B cell (primary cell): ENCODE measurements at regions not wholly inside any gene's neighbourhood (a gene's known extent, or its start where the extent isn't known, plus 50 kb on each side); places are given as distances from the start of the nearest gene placed in this dataset.

Source experiments
- ATAC-seq: fragments of 200-7000 bp; cut with Tn5 transposase; one replicate; pipeline ENCODE4 v1.10.0; 2021; ENCODE audit warnings: low read depth, mild to moderate bottlenecking, moderate number of reproducible peaks, moderate library complexity
- CTCF ChIA-PET: fragments of 350-600 bp; sonication (Branson Sonifier 250); formaldehyde crosslinking; loops from one replicate; lab custom pipeline; 2021; ENCODE audit warnings: antibody characterized with exemption, inconsistent platforms; lab: Charles Lee
- POLR2A ChIA-PET: fragments of 350-600 bp; sonication (Branson Sonifier 250); formaldehyde crosslinking; loops from one replicate; lab custom pipeline; 2021; ENCODE audit warnings: antibody characterized with exemption; lab: Charles Lee
- DNase-seq: peaks from one replicate; pipeline ENCODE4 v3.0.0; 2013
- H2AFZ ChIP-seq: 2 replicates; pipeline ENCODE4 v1.6.1; 2012; ENCODE audit warnings: mild to moderate bottlenecking, low read depth, low read length; ENCODE audit not compliant: insufficient read depth, poor library complexity, severe bottlenecking
- H3K27ac ChIP-seq, 2 donors: 1 replicate in 1 of 2; 2 replicates in 1 of 2; pipeline ENCODE4 v1.5.1; 2012 to 2013; ENCODE audit warnings: low read length in 2 of 2, mild to moderate bottlenecking in 2 of 2, moderate library complexity in 1 of 2
- H3K27me3 ChIP-seq, 4 experiments: fragments of 200-600 bp in 1 of 4; sonication (generic) in 1 of 4; replicated peaks in 1 of 4; 1 replicate in 2 of 4; 2 replicates in 2 of 4; pipeline versions ENCODE4 v1.6.1 to v1.7.0; 2013 to 2016; ENCODE audit warnings: low read length in 3 of 4, mild to moderate bottlenecking in 2 of 4, mixed read lengths in 1 of 4, moderate library complexity in 1 of 4; ENCODE audit not compliant: insufficient read depth in 4 of 4, control insufficient read depth in 3 of 4; ENCODE audit errors: control extremely low read depth in 1 of 4
- H3K36me3 ChIP-seq, 2 experiments: replicated peaks in 1 of 2; 1 replicate in 1 of 2; 2 replicates in 1 of 2; pipeline versions ENCODE4 v1.6.1 to v1.7.1; 2013; ENCODE audit warnings: low read length in 1 of 2; ENCODE audit not compliant: insufficient read depth in 2 of 2, control insufficient read depth in 1 of 2; ENCODE audit errors: control extremely low read depth in 1 of 2, extremely low read depth in 1 of 2
- H3K4me1 ChIP-seq, 2 donors: fragments of 200-600 bp in 1 of 2; sonication (generic) in 1 of 2; 1 replicate in 1 of 2; 2 replicates in 1 of 2; pipeline versions ENCODE4 v1.5.1 to v1.6.1; 2013 to 2017; ENCODE audit warnings: low read length in 2 of 2; ENCODE audit not compliant: control insufficient read depth in 2 of 2, insufficient read depth in 2 of 2
- H3K4me2 ChIP-seq: replicated peaks from 2 replicates; pipeline ENCODE3; 2012; ENCODE audit warnings: mild to moderate bottlenecking, low read depth, low read length; ENCODE audit not compliant: poor library complexity, severe bottlenecking
- H3K4me3 ChIP-seq, 5 experiments: fragments of 200-600 bp in 1 of 5; sonication (generic) in 1 of 5; 1 replicate in 3 of 5; 2 replicates in 2 of 5; pipeline versions ENCODE4 v1.5.1 to v1.7.0; 2011 to 2016; ENCODE audit warnings: low read length in 4 of 5, mild to moderate bottlenecking in 4 of 5, low read depth in 2 of 5, control low read depth in 1 of 5, moderate library complexity in 1 of 5; ENCODE audit not compliant: insufficient read depth in 1 of 5; ENCODE audit errors: control extremely low read depth in 1 of 5, extremely low read depth in 1 of 5
- H3K79me2 ChIP-seq: fragments of 200-600 bp; sonication (generic); one replicate; pipeline ENCODE4 v1.6.0; 2016; ENCODE audit warnings: low read length; ENCODE audit not compliant: control insufficient read depth, insufficient read depth
- H3K9ac ChIP-seq: fragments of 200-600 bp; sonication (generic); 2 replicates; pipeline ENCODE4 v1.6.1; 2017; ENCODE audit warnings: mild to moderate bottlenecking, low read length, moderate library complexity
- H3K9me3 ChIP-seq, 3 donors: one replicate each; pipeline versions ENCODE4 v1.6.1 to v1.7.1; 2013; ENCODE audit warnings: low read length in 2 of 3; ENCODE audit not compliant: control insufficient read depth in 2 of 3, insufficient read depth in 1 of 3; ENCODE audit errors: control extremely low read depth in 1 of 3
- H4K20me1 ChIP-seq: 2 replicates; pipeline ENCODE4 v1.6.0; 2012; ENCODE audit warnings: mild to moderate bottlenecking, low read length; ENCODE audit not compliant: insufficient read depth, control insufficient read depth, poor library complexity, severe bottlenecking
- H3K27ac Mint-ChIP-seq: one replicate; pipeline ENCODE4 v1.8.0; 2021; ENCODE audit warnings: mixed read lengths
- H3K27me3 Mint-ChIP-seq: one replicate; pipeline ENCODE4 v1.8.0; 2021; ENCODE audit warnings: mixed read lengths
- H3K4me1 Mint-ChIP-seq: one replicate; pipeline ENCODE4 v1.8.0; 2021; ENCODE audit warnings: mixed read lengths
- H3K4me3 Mint-ChIP-seq: one replicate; pipeline ENCODE4 v1.8.0; 2021; ENCODE audit warnings: mixed read lengths
- H3K9me3 Mint-ChIP-seq: one replicate; pipeline ENCODE4 v1.8.0; 2022; ENCODE audit warnings: mixed read lengths; ENCODE audit not compliant: insufficient read depth
- EZH2 ChIP-seq: IDR thresholded peaks from 2 replicates; pipeline ENCODE4 v1.6.1; 2012; ENCODE audit warnings: borderline replicate concordance, low read depth, mild to moderate bottlenecking, moderate library complexity, low read length; ENCODE audit not compliant: insufficient read depth, poor library complexity, severe bottlenecking
- WGBS: methylation state at CpG from one replicate; pipeline ENCODE4 v1.1.5; 2013; ENCODE audit warnings: missing lambda C conversion rate; ENCODE audit not compliant: insufficient coverage; 5-methylcytosine and 5-hydroxymethylcytosine counted together
- intact Hi-C: fragments of 100-400 bp; cut with micrococcal nuclease; formaldehyde crosslinking; loops from one replicate; pipeline ENCODE4 v1.10.0; 2022
- TF ChIP-seq, protein P1 (sequence below): fragments of 200-600 bp; IDR thresholded peaks from one replicate; pipeline ENCODE4 v1.8.0; 2022; ENCODE audit warnings: antibody characterized with exemption, mild to moderate bottlenecking

DNA sequence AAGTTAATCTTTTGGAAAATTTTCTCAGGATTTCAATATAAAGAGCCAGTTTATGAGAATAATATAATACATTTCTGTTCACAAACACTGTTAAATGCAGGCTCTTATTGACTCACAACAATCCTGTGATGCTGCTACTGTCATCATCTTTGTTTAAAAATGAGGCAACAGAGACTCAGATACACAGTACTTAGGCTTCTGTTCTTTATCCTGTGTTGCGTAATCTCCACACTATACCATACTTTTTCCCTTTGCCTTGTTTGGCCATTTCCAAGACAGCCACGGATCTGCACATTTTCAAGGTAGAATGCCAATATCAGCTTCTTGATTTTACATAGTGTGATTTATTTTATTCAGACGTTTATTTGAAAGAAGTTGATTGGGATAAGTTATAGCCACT, 699.0 kb upstream of the CITED2 start:
- H3K4me2 ChIP-seq: no peak overlapping the region
- WGBS: no CpG with 5 or more reads among the region's 3 CpGs
- no peak for ATAC-seq
- H3K4me3 ChIP-seq: no peak overlapping the region
- H2AFZ ChIP-seq: no peak overlapping the region
- no peaks in the 10 kb centered on the region for H3K27me3 Mint-ChIP-seq
- POLR2A ChIA-PET: no interaction called here
- no peak overlapping the region for H3K9ac ChIP-seq
- no peak overlapping the region for H3K4me3 Mint-ChIP-seq
- H3K9me3 ChIP-seq: no peaks in the 10 kb centered on the region
- no peaks in the 10 kb centered on the region for H3K4me1 Mint-ChIP-seq
- intact Hi-C loops: no loop called here
- H3K27ac Mint-ChIP-seq: no peak overlapping the region
- no peak for TF ChIP-seq EZH2
- TF ChIP-seq, protein P1, sequence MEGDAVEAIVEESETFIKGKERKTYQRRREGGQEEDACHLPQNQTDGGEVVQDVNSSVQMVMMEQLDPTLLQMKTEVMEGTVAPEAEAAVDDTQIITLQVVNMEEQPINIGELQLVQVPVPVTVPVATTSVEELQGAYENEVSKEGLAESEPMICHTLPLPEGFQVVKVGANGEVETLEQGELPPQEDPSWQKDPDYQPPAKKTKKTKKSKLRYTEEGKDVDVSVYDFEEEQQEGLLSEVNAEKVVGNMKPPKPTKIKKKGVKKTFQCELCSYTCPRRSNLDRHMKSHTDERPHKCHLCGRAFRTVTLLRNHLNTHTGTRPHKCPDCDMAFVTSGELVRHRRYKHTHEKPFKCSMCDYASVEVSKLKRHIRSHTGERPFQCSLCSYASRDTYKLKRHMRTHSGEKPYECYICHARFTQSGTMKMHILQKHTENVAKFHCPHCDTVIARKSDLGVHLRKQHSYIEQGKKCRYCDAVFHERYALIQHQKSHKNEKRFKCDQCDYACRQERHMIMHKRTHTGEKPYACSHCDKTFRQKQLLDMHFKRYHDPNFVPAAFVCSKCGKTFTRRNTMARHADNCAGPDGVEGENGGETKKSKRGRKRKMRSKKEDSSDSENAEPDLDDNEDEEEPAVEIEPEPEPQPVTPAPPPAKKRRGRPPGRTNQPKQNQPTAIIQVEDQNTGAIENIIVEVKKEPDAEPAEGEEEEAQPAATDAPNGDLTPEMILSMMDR: no peak
- H3K79me2 ChIP-seq: no peaks in the 10 kb centered on the region
- CTCF ChIA-PET: no interaction called here
- H3K36me3 ChIP-seq: no peaks in the 10 kb centered on the region
- H3K27ac ChIP-seq: no peak overlapping the region
- DNase-seq: no peak
- H3K9me3 Mint-ChIP-seq: no peaks in the 10 kb centered on the region
- H3K4me1 ChIP-seq: no peaks in the 10 kb centered on the region
- no peaks in the 10 kb centered on the region for H4K20me1 ChIP-seq
- no peaks in the 10 kb centered on the region for H3K27me3 ChIP-seq

DNA sequence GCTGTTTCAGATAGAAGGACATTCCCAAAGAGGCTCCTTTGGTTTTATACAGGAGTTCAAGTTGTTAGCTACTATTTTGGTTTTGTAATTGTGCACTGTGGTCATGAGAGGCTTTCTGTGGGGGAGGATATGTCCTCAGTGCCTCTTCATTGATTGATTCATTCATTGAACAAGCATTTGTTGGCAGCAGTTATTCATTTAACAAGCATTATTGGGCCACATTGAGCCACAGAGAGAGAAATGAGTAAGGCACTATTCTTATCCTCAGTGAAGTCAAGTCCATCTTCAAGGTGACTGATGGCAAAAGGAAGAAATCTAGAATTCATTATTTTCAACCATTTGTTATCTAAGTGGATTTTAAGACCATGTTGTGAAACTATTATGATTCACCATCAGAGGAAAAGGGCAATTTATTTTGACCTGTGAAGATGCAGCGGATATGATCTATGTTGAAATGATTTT, 697.2 kb upstream of the CITED2 start:
- no peak for ATAC-seq
- Histone ChIP-seq H3K4me2 (no peak overlapping the region), H4K20me1 (no peaks in the 10 kb centered on the region), H3K9ac (no peak overlapping the region), H3K27me3 (no peaks in the 10 kb centered on the region), H3K4me1 (no peaks in the 10 kb centered on the region), H3K9me3 (no peaks in the 10 kb centered on the region), H3K4me3 (no peak overlapping the region), H3K27ac (no peak overlapping the region), H3K79me2 (no peaks in the 10 kb centered on the region), H3K36me3 (no peaks in the 10 kb centered on the region), H2AFZ (no peak overlapping the region)
- DNase-seq: no peak
- intact Hi-C loops: no loop called here
- Mint-ChIP-seq H3K4me1 (no peaks in the 10 kb centered on the region), H3K9me3 (no peaks in the 10 kb centered on the region), H3K27ac (no peak overlapping the region), H3K27me3 (no peaks in the 10 kb centered on the region), H3K4me3 (no peak overlapping the region)
- CTCF ChIA-PET: no interaction called here
- no CpG with 5 or more reads among the region's 1 CpG for WGBS
- TF ChIP-seq, protein P1: no peak
- no peak for TF ChIP-seq EZH2
- POLR2A ChIA-PET: no interaction called here
